Type B pancreatic cell (in vitro differentiated cells): ENCODE measurements at regions not wholly inside any gene's neighbourhood (a gene's known extent, or its start where the extent isn't known, plus 50 kb on each side); places are given as distances from the start of the nearest gene placed in this dataset.

Experiments used
- DNase-seq: peaks from one replicate; pipeline ENCODE4 v3.0.0; 2021; ENCODE audit warnings: mixed read lengths; ENCODE audit not compliant: unreplicated experiment; ENCODE audit errors: extremely low spot score
- H3K27ac Mint-ChIP-seq: 2 replicates; pipeline ENCODE4 v1.8.0; 2021; ENCODE audit warnings: mild to moderate bottlenecking, mixed read lengths
- H3K27me3 Mint-ChIP-seq: 2 replicates; pipeline ENCODE4 v1.8.0; 2021; ENCODE audit warnings: mixed read lengths
- H3K36me3 Mint-ChIP-seq: 2 replicates; pipeline ENCODE4 v1.8.0; 2021; ENCODE audit warnings: mixed read lengths
- H3K4me1 Mint-ChIP-seq: one replicate; pipeline ENCODE4 v1.8.0; 2021; ENCODE audit warnings: mixed read lengths; ENCODE audit not compliant: unreplicated experiment
- H3K4me3 Mint-ChIP-seq: 2 replicates; pipeline ENCODE4 v1.8.0; 2021; ENCODE audit warnings: mild to moderate bottlenecking, mixed read lengths
- H3K9me3 Mint-ChIP-seq: 2 replicates; pipeline ENCODE4 v1.8.0; 2021; ENCODE audit warnings: mixed read lengths
- TF ChIP-seq, protein P1 (sequence below): fragments of 200-600 bp; sonication (generic); conservative IDR thresholded peaks from 2 replicates; pipeline ENCODE4 v1.5.0; 2021; ENCODE audit warnings: antibody characterized with exemption, mild to moderate bottlenecking

- no peak overlapping the region for H3K27ac Mint-ChIP-seq
- H3K9me3 Mint-ChIP-seq, result peaks cover 9% of the 10 kb centered on the region
- H3K36me3 Mint-ChIP-seq, result no peaks in the 10 kb centered on the region
- H3K4me1 Mint-ChIP-seq, result peaks cover 4% of the 10 kb centered on the region
- H3K4me3 Mint-ChIP-seq, result no peak overlapping the region
- no peak for DNase-seq
- peaks cover 4% of the 10 kb centered on the region for H3K27me3 Mint-ChIP-seq
- TF ChIP-seq, protein P1, sequence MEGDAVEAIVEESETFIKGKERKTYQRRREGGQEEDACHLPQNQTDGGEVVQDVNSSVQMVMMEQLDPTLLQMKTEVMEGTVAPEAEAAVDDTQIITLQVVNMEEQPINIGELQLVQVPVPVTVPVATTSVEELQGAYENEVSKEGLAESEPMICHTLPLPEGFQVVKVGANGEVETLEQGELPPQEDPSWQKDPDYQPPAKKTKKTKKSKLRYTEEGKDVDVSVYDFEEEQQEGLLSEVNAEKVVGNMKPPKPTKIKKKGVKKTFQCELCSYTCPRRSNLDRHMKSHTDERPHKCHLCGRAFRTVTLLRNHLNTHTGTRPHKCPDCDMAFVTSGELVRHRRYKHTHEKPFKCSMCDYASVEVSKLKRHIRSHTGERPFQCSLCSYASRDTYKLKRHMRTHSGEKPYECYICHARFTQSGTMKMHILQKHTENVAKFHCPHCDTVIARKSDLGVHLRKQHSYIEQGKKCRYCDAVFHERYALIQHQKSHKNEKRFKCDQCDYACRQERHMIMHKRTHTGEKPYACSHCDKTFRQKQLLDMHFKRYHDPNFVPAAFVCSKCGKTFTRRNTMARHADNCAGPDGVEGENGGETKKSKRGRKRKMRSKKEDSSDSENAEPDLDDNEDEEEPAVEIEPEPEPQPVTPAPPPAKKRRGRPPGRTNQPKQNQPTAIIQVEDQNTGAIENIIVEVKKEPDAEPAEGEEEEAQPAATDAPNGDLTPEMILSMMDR, result no peak
These were observed 1221.3 kb upstream of the ZEB2 start for GRCh38 chr2:145741181-145741580.

DNA sequence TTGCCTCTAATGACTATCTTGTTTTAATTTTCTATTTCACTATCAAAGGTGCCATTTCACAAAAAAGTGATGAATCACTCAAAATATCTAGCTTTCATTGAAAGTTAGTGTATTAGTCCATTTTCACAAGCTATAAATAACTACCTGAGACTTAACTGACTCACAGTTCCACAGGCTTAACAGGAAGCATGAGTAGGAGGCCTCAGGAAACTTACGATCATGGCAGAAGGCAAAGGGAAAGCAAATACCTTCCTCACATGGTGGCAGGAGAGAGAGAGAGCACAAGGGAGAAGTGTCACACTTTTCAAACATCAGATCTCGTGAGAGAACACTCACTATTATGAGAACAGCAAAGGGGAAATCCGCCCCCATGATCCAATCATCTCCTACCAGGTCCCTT lies 1220.4 kb upstream of the ZEB2 start:
- no peak for DNase-seq
- no peaks in the 10 kb centered on the region for H3K36me3 Mint-ChIP-seq
- peaks cover 4% of the 10 kb centered on the region for H3K27me3 Mint-ChIP-seq
- H3K9me3 Mint-ChIP-seq, result peaks cover 9% of the 10 kb centered on the region
- TF ChIP-seq, protein P1, result no peak
- no peak overlapping the region for H3K27ac Mint-ChIP-seq
- peaks cover 4% of the 10 kb centered on the region for H3K4me1 Mint-ChIP-seq
- no peak overlapping the region for H3K4me3 Mint-ChIP-seq

DNA sequence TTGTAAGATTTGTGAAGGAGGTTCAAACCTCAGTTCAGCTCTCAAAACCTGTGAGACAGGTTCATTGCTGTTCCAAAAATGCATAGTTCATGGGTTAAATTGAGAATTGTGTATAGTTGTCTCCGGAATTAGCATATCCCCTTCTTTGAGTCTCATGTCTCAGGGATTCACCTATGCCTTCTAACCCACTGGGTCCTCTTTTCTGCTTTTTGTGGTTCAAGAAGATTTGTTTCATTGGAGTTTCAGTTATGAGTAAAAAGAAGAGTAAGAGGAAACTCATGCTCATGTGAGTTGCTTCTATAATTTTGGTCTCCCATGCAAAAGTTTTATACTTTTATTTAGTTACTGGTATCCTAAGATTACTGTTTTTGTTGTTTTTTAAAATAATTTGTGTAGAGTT lies 1219.8 kb upstream of the ZEB2 start:
- no peak for DNase-seq
- Mint-ChIP-seq H3K9me3 (peaks cover 4% of the 10 kb centered on the region), H3K36me3 (no peaks in the 10 kb centered on the region), H3K27me3 (no peaks in the 10 kb centered on the region), H3K4me3 (no peak overlapping the region), H3K4me1 (no peaks in the 10 kb centered on the region), H3K27ac (no peak overlapping the region)
- TF ChIP-seq, protein P1, result no peak

- no peaks in the 10 kb centered on the region for H3K9me3 Mint-ChIP-seq
- H3K27ac Mint-ChIP-seq, result no peak overlapping the region
- DNase-seq, result no peak
- TF ChIP-seq, protein P1, result no peak
- H3K4me1 Mint-ChIP-seq, result no peaks in the 10 kb centered on the region
- H3K27me3 Mint-ChIP-seq, result no peaks in the 10 kb centered on the region
- no peak overlapping the region for H3K4me3 Mint-ChIP-seq
- no peaks in the 10 kb centered on the region for H3K36me3 Mint-ChIP-seq
These were observed 1217.0 kb upstream of the ZEB2 start for GRCh38 chr2:145736871-145737270.

DNA sequence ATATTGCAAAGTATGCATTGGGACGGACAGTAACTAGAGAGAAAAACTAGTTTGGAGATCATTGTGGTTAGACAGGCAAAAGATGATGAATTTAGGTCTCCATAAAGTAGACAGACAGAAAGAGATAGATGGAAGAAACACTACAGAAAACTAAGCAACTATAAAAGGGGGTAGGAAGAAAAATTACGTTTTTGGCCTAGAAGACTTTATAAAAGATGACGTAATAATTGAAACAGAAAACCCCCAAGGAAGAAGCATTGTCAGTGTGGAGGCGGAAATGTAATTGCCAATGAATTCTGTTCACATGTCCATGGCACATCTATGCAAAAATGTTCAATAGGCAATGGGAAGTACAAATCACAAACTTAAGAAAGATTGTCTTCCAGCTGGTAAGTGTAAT lies 1211.5 kb upstream of the ZEB2 start:
- TF ChIP-seq, protein P1, result no peak
- H3K9me3 Mint-ChIP-seq, result peaks cover 5% of the 10 kb centered on the region
- H3K27me3 Mint-ChIP-seq, result no peaks in the 10 kb centered on the region
- no peak overlapping the region for H3K4me3 Mint-ChIP-seq
- H3K36me3 Mint-ChIP-seq, result no peaks in the 10 kb centered on the region
- peaks cover 11% of the 10 kb centered on the region for H3K4me1 Mint-ChIP-seq
- H3K27ac Mint-ChIP-seq, result no peak overlapping the region
- DNase-seq, result no peak
